SK-N-SH (cell line): ENCODE measurements at regions not wholly inside any gene's neighbourhood (a gene's known extent, or its start where the extent isn't known, plus 50 kb on each side); places are given as distances from the start of the nearest gene placed in this dataset.

ENCODE experiments used
- EP300 ChIP-seq, 2 experiments: IDR thresholded peaks; 2 replicates each; pipeline versions ENCODE4 v1.4.0 to v1.6.1; 2012; ENCODE audit warnings: borderline replicate concordance in 1 of 2, low read depth in 1 of 2, low read length in 1 of 2
- JUND ChIP-seq: IDR thresholded peaks from 2 replicates; pipeline ENCODE4 v1.4.0; 2012
- NFIC ChIP-seq: IDR thresholded peaks from 2 replicates; pipeline ENCODE4 v1.4.0; 2012; ENCODE audit warnings: borderline replicate concordance
- POLR2AphosphoS5 ChIP-seq: IDR thresholded peaks from 2 replicates; pipeline ENCODE4 v1.6.1; 2012; ENCODE audit warnings: low read depth, low read length
- TEAD4 ChIP-seq: IDR thresholded peaks from 2 replicates; pipeline ENCODE4 v1.4.0; 2012; ENCODE audit warnings: mild to moderate bottlenecking, borderline replicate concordance; ENCODE audit not compliant: insufficient read depth
- TF ChIP-seq, protein P1 (sequence below): fragments of 200-600 bp; sonication (generic); IDR thresholded peaks from 2 replicates; pipeline ENCODE4 v1.6.1; 2017; ENCODE audit warnings: antibody characterized with exemption, mild to moderate bottlenecking, moderate library complexity

DNA sequence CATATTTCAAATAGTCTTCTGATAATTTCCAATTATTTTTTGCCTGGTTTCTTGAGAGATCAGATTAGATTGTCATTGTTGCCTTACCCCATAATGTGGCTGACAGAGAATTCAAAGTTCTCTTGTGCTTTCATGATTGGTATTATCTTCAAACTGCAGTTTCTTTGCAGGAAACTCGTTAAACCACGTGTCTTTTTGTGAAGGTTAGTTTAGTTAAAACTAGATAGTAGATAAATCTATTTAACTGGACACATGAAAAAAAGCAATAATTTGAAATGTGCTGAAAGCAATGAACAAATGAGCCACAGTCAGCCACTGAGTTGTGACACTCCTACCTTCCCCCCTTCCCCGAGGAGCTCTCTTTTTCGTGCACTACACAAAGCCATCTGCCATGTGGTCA, 327.5 kb upstream of the UMPS start:
- TF ChIP-seq JUND (no peak), NFIC (no peak), TEAD4 (no peak), POLR2AphosphoS5 (no peak), EP300 (IDR thresholded peaks at IDR 0.05; ENCODE audit: borderline replicate concordance in 1 of 2, low read depth in 1 of 2, low read length in 1 of 2) (no peak)
- TF ChIP-seq, protein P1, sequence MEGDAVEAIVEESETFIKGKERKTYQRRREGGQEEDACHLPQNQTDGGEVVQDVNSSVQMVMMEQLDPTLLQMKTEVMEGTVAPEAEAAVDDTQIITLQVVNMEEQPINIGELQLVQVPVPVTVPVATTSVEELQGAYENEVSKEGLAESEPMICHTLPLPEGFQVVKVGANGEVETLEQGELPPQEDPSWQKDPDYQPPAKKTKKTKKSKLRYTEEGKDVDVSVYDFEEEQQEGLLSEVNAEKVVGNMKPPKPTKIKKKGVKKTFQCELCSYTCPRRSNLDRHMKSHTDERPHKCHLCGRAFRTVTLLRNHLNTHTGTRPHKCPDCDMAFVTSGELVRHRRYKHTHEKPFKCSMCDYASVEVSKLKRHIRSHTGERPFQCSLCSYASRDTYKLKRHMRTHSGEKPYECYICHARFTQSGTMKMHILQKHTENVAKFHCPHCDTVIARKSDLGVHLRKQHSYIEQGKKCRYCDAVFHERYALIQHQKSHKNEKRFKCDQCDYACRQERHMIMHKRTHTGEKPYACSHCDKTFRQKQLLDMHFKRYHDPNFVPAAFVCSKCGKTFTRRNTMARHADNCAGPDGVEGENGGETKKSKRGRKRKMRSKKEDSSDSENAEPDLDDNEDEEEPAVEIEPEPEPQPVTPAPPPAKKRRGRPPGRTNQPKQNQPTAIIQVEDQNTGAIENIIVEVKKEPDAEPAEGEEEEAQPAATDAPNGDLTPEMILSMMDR, result no peak
